Endothelial cell of umbilical vein (primary cell): ENCODE measurements at regions not wholly inside any gene's neighbourhood (a gene's known extent, or its start where the extent isn't known, plus 50 kb on each side); places are given as distances from the start of the nearest gene placed in this dataset.

Experiments used
- BruUV-seq: library from RNA; stranded (reverse); fragments of 400-500 nt; replicated peaks from 2 replicates; lab custom pipeline; 2021; lab: Mats Ljungman, UMichigan
- CTCF ChIA-PET: fragments of 300-600, 350-600 bp; sonication (Branson Sonifier 250); formaldehyde crosslinking; loops from one replicate; lab custom pipeline; 2021; ENCODE audit warnings: antibody characterized with exemption, inconsistent platforms; lab: Charles Lee
- POLR2A ChIA-PET: fragments of 300-600, 350-600 bp; sonication (Branson Sonifier 250); formaldehyde crosslinking; loops from one replicate; lab custom pipeline; 2021; ENCODE audit warnings: antibody characterized with exemption, inconsistent platforms; lab: Charles Lee
- DNase-seq: peaks from one replicate; pipeline ENCODE4 v3.0.0-alpha.2; 2011; ENCODE audit warnings: low read depth, low spot score
- FAIRE-seq: peaks from 2 replicates; lab custom pipeline; 2011; peaks lifted over from hg19 to GRCh38; lab: Jason Lieb, UNC
- H2AFZ ChIP-seq: 2 replicates; pipeline ENCODE4 v1.6.0; 2012; ENCODE audit warnings: low read depth, low read length, control low read depth, inconsistent platforms
- H3K27ac ChIP-seq: 2 replicates; pipeline ENCODE4 v1.5.1; 2011; ENCODE audit warnings: low read depth, mild to moderate bottlenecking, control low read depth, low read length, moderate library complexity; ENCODE audit not compliant: insufficient read depth
- H3K27me3 ChIP-seq, 2 experiments: 2 replicates each; pipeline versions ENCODE4 v1.6.0 to v1.6.1; 2011; ENCODE audit warnings: low read length in 2 of 2, mixed read lengths in 1 of 2; ENCODE audit not compliant: control insufficient read depth in 2 of 2, insufficient read depth in 2 of 2
- H3K36me3 ChIP-seq, 2 experiments: 2 replicates in 1 of 2; 3 replicates in 1 of 2; pipeline ENCODE4 v1.5.1; 2011; ENCODE audit warnings: low read length in 2 of 2, mild to moderate bottlenecking in 1 of 2, moderate library complexity in 1 of 2; ENCODE audit not compliant: control insufficient read depth in 2 of 2, insufficient read depth in 2 of 2; ENCODE audit errors: extremely low read depth in 1 of 2
- H3K4me1 ChIP-seq: 3 replicates; pipeline ENCODE4 v1.5.1; 2011; ENCODE audit warnings: mild to moderate bottlenecking, low read length; ENCODE audit not compliant: control insufficient read depth, insufficient read depth; ENCODE audit errors: extremely low read depth
- H3K4me2 ChIP-seq: 2 replicates; pipeline ENCODE4 v1.6.1; 2011; ENCODE audit warnings: low read length, control low read depth, mixed read lengths; ENCODE audit not compliant: insufficient read depth
- H3K4me3 ChIP-seq, 3 experiments: fragments of 200-600 bp in 1 of 3; sonication (generic), shearing (Covaris generic) in 1 of 3; replicated peaks in 1 of 3; 2 replicates each; pipeline ENCODE4 v1.5.1; 2011 to 2016; ENCODE audit warnings: control low read depth in 3 of 3, low read length in 3 of 3, mild to moderate bottlenecking in 2 of 3, inconsistent platforms in 1 of 3, low read depth in 1 of 3, moderate library complexity in 1 of 3; ENCODE audit not compliant: insufficient read depth in 1 of 3
- H3K79me2 ChIP-seq: 2 replicates; pipeline ENCODE4 v1.6.0; 2012; ENCODE audit warnings: low read length, inconsistent platforms; ENCODE audit not compliant: control insufficient read depth, insufficient read depth
- H3K9ac ChIP-seq: replicated peaks from 2 replicates; pipeline ENCODE3; 2011; ENCODE audit warnings: low read length, control low read depth; ENCODE audit not compliant: insufficient read depth; ENCODE audit errors: extremely low read depth
- H3K9me1 ChIP-seq: replicated peaks from 3 replicates; pipeline ENCODE4 v1.6.0; 2011; ENCODE audit warnings: mild to moderate bottlenecking, low read length; ENCODE audit not compliant: control insufficient read depth, insufficient read depth; ENCODE audit errors: extremely low read depth
- H3K9me3 ChIP-seq: replicated peaks from 2 replicates; pipeline ENCODE4 v1.5.1; 2012; ENCODE audit warnings: low read length, inconsistent platforms; ENCODE audit not compliant: control insufficient read depth, insufficient read depth
- H4K20me1 ChIP-seq: replicated peaks from 2 replicates; pipeline ENCODE3; 2011; ENCODE audit warnings: mild to moderate bottlenecking, low read length; ENCODE audit not compliant: control insufficient read depth, insufficient read depth; ENCODE audit errors: extremely low read depth
- EZH2 ChIP-seq: IDR thresholded peaks from 2 replicates; pipeline ENCODE4 v1.6.1; 2012; ENCODE audit warnings: borderline replicate concordance, low read depth, mild to moderate bottlenecking, moderate library complexity, low read length, inconsistent platforms; ENCODE audit not compliant: severe bottlenecking
- FOS ChIP-seq: IDR thresholded peaks from 2 replicates; pipeline ENCODE4 v1.6.1; 2011; ENCODE audit warnings: mild to moderate bottlenecking, low read length, moderate library complexity, borderline replicate concordance; ENCODE audit not compliant: insufficient read depth
- GATA2 ChIP-seq: IDR thresholded peaks from 2 replicates; pipeline ENCODE4 v1.7.0; 2011; ENCODE audit warnings: low read depth, mild to moderate bottlenecking, moderate library complexity, mixed read lengths, low read length; ENCODE audit not compliant: insufficient read length, insufficient read depth
- JUN ChIP-seq: IDR thresholded peaks from 2 replicates; pipeline ENCODE4 v1.6.1; 2011; ENCODE audit warnings: borderline replicate concordance, low read depth; ENCODE audit not compliant: insufficient read length, insufficient read depth
- MYC ChIP-seq: IDR thresholded peaks from one replicate; pipeline ENCODE4 v1.6.1; 2011; ENCODE audit warnings: mild to moderate bottlenecking, low read depth, low read length
- POLR2A ChIP-seq: IDR thresholded peaks from 2 replicates; pipeline ENCODE4 v1.6.1; 2012; ENCODE audit warnings: low read depth, mild to moderate bottlenecking, control low read depth, low read length
- POLR2AphosphoS5 ChIP-seq: IDR thresholded peaks from 2 replicates; pipeline ENCODE4 v1.6.1; 2012; ENCODE audit warnings: low read depth, mild to moderate bottlenecking, control low read depth, low read length, moderate library complexity; ENCODE audit not compliant: insufficient read depth
- dilution Hi-C: fragments of 300-500 bp; cut with MboI; formaldehyde crosslinking; loops from one replicate; pipeline ENCODE4 v1.15.0; 2019; ENCODE audit warnings: low sequenced_read_pairs; ENCODE audit not compliant: extremely low pct_ligation_motif_present
- intact Hi-C: fragments of 100-400 bp; cut with micrococcal nuclease; formaldehyde crosslinking; loops from one replicate; pipeline ENCODE4 v1.10.0; 2022
- TF ChIP-seq, protein P1 (sequence below): IDR thresholded peaks from 2 replicates; pipeline ENCODE4 v1.6.1; 2011; ENCODE audit not compliant: insufficient read depth, insufficient read length
- TF ChIP-seq, protein P2 (sequence below), 2 donors: IDR thresholded peaks; 1 replicate in 1 of 2; 2 replicates in 1 of 2; pipeline ENCODE4 v1.5.1; 2011; ENCODE audit warnings: low read length in 2 of 2, mild to moderate bottlenecking in 2 of 2, moderate library complexity in 2 of 2, control low read depth in 1 of 2, inconsistent platforms in 1 of 2, low read depth in 1 of 2; ENCODE audit not compliant: insufficient read depth in 1 of 2; ENCODE audit errors: extremely low read depth in 1 of 2

DNA sequence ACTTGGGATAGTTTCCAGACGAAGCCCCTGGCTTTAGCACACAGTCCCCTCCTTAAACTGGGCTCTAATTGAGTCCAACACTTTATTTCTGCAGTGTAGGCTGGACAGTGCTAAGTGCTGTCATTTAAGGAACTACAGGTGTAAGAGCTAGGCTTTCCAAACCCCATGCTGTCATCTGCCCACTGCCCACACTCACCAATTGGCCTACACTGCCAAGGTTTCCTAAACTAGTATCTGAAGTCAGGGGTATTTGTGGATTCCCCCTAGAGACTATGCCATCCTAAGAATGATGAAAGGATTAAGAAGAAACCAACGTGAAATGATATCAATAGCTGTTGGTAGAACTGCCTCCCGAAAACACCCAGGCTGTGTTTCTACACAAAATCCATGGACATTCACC lies 160.9 kb downstream of the TBX15 start:
- H3K4me1 ChIP-seq: no peaks in the 10 kb centered on the region
- CTCF ChIA-PET: no interaction called here
- TF ChIP-seq, protein P1, sequence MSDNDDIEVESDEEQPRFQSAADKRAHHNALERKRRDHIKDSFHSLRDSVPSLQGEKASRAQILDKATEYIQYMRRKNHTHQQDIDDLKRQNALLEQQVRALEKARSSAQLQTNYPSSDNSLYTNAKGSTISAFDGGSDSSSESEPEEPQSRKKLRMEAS: no peak
- TF ChIP-seq EZH2 (no peak), FOS (no peak), POLR2A (no peak), POLR2AphosphoS5 (no peak), JUN (no peak), MYC (no peak), GATA2 (no peak)
- TF ChIP-seq, protein P2, sequence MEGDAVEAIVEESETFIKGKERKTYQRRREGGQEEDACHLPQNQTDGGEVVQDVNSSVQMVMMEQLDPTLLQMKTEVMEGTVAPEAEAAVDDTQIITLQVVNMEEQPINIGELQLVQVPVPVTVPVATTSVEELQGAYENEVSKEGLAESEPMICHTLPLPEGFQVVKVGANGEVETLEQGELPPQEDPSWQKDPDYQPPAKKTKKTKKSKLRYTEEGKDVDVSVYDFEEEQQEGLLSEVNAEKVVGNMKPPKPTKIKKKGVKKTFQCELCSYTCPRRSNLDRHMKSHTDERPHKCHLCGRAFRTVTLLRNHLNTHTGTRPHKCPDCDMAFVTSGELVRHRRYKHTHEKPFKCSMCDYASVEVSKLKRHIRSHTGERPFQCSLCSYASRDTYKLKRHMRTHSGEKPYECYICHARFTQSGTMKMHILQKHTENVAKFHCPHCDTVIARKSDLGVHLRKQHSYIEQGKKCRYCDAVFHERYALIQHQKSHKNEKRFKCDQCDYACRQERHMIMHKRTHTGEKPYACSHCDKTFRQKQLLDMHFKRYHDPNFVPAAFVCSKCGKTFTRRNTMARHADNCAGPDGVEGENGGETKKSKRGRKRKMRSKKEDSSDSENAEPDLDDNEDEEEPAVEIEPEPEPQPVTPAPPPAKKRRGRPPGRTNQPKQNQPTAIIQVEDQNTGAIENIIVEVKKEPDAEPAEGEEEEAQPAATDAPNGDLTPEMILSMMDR (IDR thresholded peaks at IDR 0.05; ENCODE audit: extremely low read depth in 1 of 2, insufficient read depth in 1 of 2, low read depth in 1 of 2, low read length in 2 of 2): no peak
- H3K4me3 ChIP-seq: no peak overlapping the region
- dilution Hi-C loops (no loop called here), intact Hi-C loops (no loop called here)
- no peak overlapping the region for H2AFZ ChIP-seq
- no peaks in the 10 kb centered on the region for H3K27me3 ChIP-seq
- H3K27ac ChIP-seq: no peak overlapping the region
- no TSS peak for BruUV-seq
- H3K36me3 ChIP-seq: no peaks in the 10 kb centered on the region
- no peak overlapping the region for H3K9ac ChIP-seq
- FAIRE-seq (no peak), DNase-seq (no peak)
- H3K9me1 ChIP-seq: no peaks in the 10 kb centered on the region
- peaks cover 2% of the 10 kb centered on the region for H3K9me3 ChIP-seq
- no peaks in the 10 kb centered on the region for H3K79me2 ChIP-seq
- no peaks in the 10 kb centered on the region for H4K20me1 ChIP-seq
- POLR2A ChIA-PET: no interaction called here
- no peak overlapping the region for H3K4me2 ChIP-seq
